ENCODE measurements at regions not wholly inside any gene's neighbourhood (a gene's known extent, or its start where the extent isn't known, plus 50 kb on each side); places are given as distances from the start of the nearest gene placed in this dataset.

DNA sequence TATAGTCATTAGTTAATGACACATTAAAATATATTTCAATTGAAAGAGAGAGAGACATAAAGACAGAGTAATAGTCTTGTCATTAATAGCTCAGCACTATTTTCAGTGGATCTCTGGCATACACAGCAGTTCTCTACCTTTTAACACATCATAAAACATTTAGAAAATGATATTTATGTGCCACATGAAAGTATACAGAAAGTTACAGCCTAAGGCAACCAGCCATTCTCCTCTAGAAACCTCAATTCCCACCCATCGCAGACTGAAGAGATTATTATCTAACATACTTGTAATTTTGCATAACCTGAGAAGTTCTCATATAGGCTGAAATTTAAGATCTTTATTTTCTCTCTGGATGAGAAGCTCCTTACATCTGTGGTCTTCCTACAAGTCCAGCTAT is 58.7 kb upstream of the FAM83B start:
- TF ChIP-seq POLR2A (IDR thresholded peaks at IDR 0.05), result no peak
- no peak for TF ChIP-seq CTCF (IDR thresholded peaks at IDR 0.05)
- no peak for TF ChIP-seq EP300 (IDR thresholded peaks at IDR 0.05)
- TF ChIP-seq POLR2AphosphoS5 (IDR thresholded peaks at IDR 0.05), result no peak

All from upper lobe of left lung (tissue), 4 donors.